Osteocyte (in vitro differentiated cells): ENCODE measurements at regions not wholly inside any gene's neighbourhood (a gene's known extent, or its start where the extent isn't known, plus 50 kb on each side); places are given as distances from the start of the nearest gene placed in this dataset.

Experiments used
- DNase-seq: peaks from one replicate; pipeline ENCODE4 v3.0.0; 2021; ENCODE audit warnings: mixed read lengths; ENCODE audit not compliant: unreplicated experiment; ENCODE audit errors: extremely low spot score
- H3K27ac Mint-ChIP-seq: one replicate; pipeline ENCODE4 v1.8.0; 2021; ENCODE audit warnings: mild to moderate bottlenecking, mixed read lengths; ENCODE audit not compliant: unreplicated experiment
- H3K27me3 Mint-ChIP-seq: one replicate; pipeline ENCODE4 v1.8.0; 2021; ENCODE audit warnings: mixed read lengths; ENCODE audit not compliant: unreplicated experiment
- H3K36me3 Mint-ChIP-seq: one replicate; pipeline ENCODE4 v1.8.0; 2021; ENCODE audit warnings: mixed read lengths; ENCODE audit not compliant: unreplicated experiment
- H3K4me1 Mint-ChIP-seq: one replicate; pipeline ENCODE4 v1.8.0; 2021; ENCODE audit warnings: mixed read lengths; ENCODE audit not compliant: unreplicated experiment
- H3K4me3 Mint-ChIP-seq: one replicate; pipeline ENCODE4 v1.8.0; 2021; ENCODE audit warnings: mild to moderate bottlenecking, moderate library complexity, mixed read lengths; ENCODE audit not compliant: unreplicated experiment
- H3K9me3 Mint-ChIP-seq: one replicate; pipeline ENCODE4 v1.8.0; 2021; ENCODE audit warnings: mixed read lengths; ENCODE audit not compliant: unreplicated experiment
- TF ChIP-seq, protein P1 (sequence below): fragments of 200-600 bp; sonication (generic); IDR thresholded peaks from 2 replicates; pipeline ENCODE4 v1.5.0; 2021; ENCODE audit warnings: antibody characterized with exemption, mild to moderate bottlenecking, moderate library complexity

- Mint-ChIP-seq H3K36me3 (no peaks in the 10 kb centered on the region), H3K4me3 (no peak overlapping the region), H3K27me3 (no peaks in the 10 kb centered on the region), H3K27ac (no peak overlapping the region), H3K4me1 (no peaks in the 10 kb centered on the region), H3K9me3 (no peaks in the 10 kb centered on the region)
- TF ChIP-seq, protein P1, sequence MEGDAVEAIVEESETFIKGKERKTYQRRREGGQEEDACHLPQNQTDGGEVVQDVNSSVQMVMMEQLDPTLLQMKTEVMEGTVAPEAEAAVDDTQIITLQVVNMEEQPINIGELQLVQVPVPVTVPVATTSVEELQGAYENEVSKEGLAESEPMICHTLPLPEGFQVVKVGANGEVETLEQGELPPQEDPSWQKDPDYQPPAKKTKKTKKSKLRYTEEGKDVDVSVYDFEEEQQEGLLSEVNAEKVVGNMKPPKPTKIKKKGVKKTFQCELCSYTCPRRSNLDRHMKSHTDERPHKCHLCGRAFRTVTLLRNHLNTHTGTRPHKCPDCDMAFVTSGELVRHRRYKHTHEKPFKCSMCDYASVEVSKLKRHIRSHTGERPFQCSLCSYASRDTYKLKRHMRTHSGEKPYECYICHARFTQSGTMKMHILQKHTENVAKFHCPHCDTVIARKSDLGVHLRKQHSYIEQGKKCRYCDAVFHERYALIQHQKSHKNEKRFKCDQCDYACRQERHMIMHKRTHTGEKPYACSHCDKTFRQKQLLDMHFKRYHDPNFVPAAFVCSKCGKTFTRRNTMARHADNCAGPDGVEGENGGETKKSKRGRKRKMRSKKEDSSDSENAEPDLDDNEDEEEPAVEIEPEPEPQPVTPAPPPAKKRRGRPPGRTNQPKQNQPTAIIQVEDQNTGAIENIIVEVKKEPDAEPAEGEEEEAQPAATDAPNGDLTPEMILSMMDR = no peak
- no peak for DNase-seq
Observed at GRCh38 chr5:63553073-63553472, 409.2 kb downstream of the HTR1A start.

DNA sequence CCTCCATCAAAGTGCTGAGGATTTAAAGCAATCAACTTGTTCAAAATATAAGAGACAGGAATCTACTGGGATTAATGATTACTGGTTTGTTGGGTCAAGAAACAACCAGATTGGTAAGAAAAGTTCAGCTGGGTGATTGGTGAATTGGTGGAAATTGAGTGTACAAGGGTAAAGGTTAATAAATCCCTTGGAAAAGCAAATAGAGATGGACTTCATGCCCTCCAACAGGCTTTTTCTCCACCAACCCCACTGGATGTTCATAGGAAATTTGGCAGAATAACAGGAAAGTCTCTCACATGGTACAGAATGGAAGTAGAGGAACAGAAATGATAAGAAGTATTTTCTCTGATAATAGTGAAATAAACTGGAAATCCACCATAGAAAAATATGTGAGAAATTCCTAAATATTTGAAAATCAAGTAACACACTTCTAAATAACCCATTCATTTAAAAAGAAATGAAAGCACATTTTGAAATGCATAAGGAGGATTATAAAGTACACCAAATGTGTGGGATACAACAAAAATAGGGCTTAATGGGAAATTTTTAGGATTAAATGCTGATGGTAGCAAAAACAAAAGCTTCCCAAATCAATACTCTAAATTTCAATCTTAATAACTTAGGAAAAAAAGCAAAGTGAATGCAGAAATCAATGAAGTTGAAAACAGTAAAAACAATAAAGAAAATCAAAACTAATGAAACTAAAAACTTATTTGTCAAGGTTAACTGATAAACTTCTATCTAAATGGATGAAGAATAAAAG is 426.2 kb downstream of the HTR1A start:
- no peak overlapping the region for H3K27ac Mint-ChIP-seq
- no peak for DNase-seq
- no peaks in the 10 kb centered on the region for H3K27me3 Mint-ChIP-seq
- peaks cover 4% of the 10 kb centered on the region for H3K9me3 Mint-ChIP-seq
- H3K4me3 Mint-ChIP-seq = no peak overlapping the region
- no peaks in the 10 kb centered on the region for H3K36me3 Mint-ChIP-seq
- TF ChIP-seq, protein P1 = no peak
- H3K4me1 Mint-ChIP-seq = no peaks in the 10 kb centered on the region

DNA sequence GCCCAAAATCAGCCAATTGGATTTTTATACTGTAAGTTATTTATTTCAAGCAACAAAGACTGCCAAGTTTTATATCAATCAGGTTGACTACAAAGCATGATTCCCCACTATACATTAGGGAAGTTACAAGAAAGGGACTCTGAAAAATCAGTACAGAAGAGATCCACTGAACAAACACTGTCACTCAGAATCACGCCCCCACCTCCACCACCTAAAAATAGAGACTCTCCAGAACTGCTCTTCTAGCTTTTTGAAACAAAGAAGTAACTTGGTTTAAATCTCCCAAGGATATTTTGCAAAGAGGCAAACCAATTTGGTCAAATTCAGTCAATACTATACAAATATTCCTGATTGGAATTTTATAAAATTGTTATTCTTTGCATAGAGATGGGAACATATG is 438.0 kb downstream of the HTR1A start:
- H3K9me3 Mint-ChIP-seq = peaks cover 22% of the 10 kb centered on the region
- H3K4me1 Mint-ChIP-seq = no peaks in the 10 kb centered on the region
- no peaks in the 10 kb centered on the region for H3K36me3 Mint-ChIP-seq
- no peak overlapping the region for H3K4me3 Mint-ChIP-seq
- no peak overlapping the region for H3K27ac Mint-ChIP-seq
- TF ChIP-seq, protein P1 = no peak
- DNase-seq = no peak
- no peaks in the 10 kb centered on the region for H3K27me3 Mint-ChIP-seq

- Mint-ChIP-seq H3K27me3 (no peaks in the 10 kb centered on the region), H3K36me3 (no peaks in the 10 kb centered on the region), H3K27ac (no peak overlapping the region), H3K9me3 (peaks cover 26% of the 10 kb centered on the region), H3K4me3 (no peak overlapping the region), H3K4me1 (no peaks in the 10 kb centered on the region)
- TF ChIP-seq, protein P1 = no peak
- DNase-seq = no peak
Observed at GRCh38 chr5:63516006-63516405, 446.2 kb downstream of the HTR1A start.

GRCh38 chr5:63500242-63500641 is 462.0 kb downstream of the HTR1A start:
- H3K4me1 Mint-ChIP-seq = no peaks in the 10 kb centered on the region
- H3K36me3 Mint-ChIP-seq = no peaks in the 10 kb centered on the region
- no peak for DNase-seq
- TF ChIP-seq, protein P1 = no peak
- H3K27me3 Mint-ChIP-seq = no peaks in the 10 kb centered on the region
- H3K27ac Mint-ChIP-seq = no peak overlapping the region
- no peaks in the 10 kb centered on the region for H3K9me3 Mint-ChIP-seq
- H3K4me3 Mint-ChIP-seq = no peak overlapping the region
